ENCODE measurements at regions not wholly inside any gene's neighbourhood (a gene's known extent, or its start where the extent isn't known, plus 50 kb on each side); places are given as distances from the start of the nearest gene placed in this dataset.
"Not testable (repeated sequence)": the region's sequence is repeated elsewhere in the genome, so short reads cannot be mapped to it uniquely, and the experiment has no call there.

- DNase-seq (ENCODE audit: low read depth in 3 of 3, low spot score in 1 of 3) = no peak
These were observed 393.8 kb downstream of the SMOC2 start for GRCh38 chr6:168834801-168835200.

- no peak for DNase-seq (ENCODE audit: low read depth in 3 of 3, low spot score in 1 of 3)
These were observed 393.1 kb downstream of the SMOC2 start for GRCh38 chr6:168834042-168834587.

GRCh38 chr6:168828800-168829199 lies 387.8 kb downstream of the SMOC2 start:
- DNase-seq (ENCODE audit: low read depth in 3 of 3, low spot score in 1 of 3) = no peak

GRCh38 chr6:168828035-168828434 lies 387.1 kb downstream of the SMOC2 start:
- no peak for DNase-seq (ENCODE audit: low read depth in 3 of 3, low spot score in 1 of 3)

GRCh38 chr6:168827586-168827871 lies 386.5 kb downstream of the SMOC2 start:
- DNase-seq (ENCODE audit: low read depth in 3 of 3, low spot score in 1 of 3) = no peak

- DNase-seq (ENCODE audit: low read depth in 3 of 3, low spot score in 1 of 3) = no peak
These were observed 386.0 kb downstream of the SMOC2 start for GRCh38 chr6:168826726-168827585.

- no peak for DNase-seq (ENCODE audit: low read depth in 3 of 3, low spot score in 1 of 3)
These were observed 385.1 kb downstream of the SMOC2 start for GRCh38 chr6:168826078-168826390.

GRCh38 chr6:168825226-168826077 lies 384.5 kb downstream of the SMOC2 start:
- no peak for DNase-seq (ENCODE audit: low read depth in 3 of 3, low spot score in 1 of 3)

- no peak for DNase-seq (ENCODE audit: low read depth in 3 of 3, low spot score in 1 of 3)
These were observed 382.6 kb downstream of the SMOC2 start for GRCh38 chr6:168823397-168824212.

- DNase-seq (ENCODE audit: low read depth in 3 of 3, low spot score in 1 of 3) = no peak
These were observed 381.4 kb downstream of the SMOC2 start for GRCh38 chr6:168822376-168822775.

- DNase-seq (ENCODE audit: low read depth in 3 of 3, low spot score in 1 of 3) = no peak
These were observed 378.6 kb downstream of the SMOC2 start for GRCh38 chr6:168819546-168819945.

- no peak for DNase-seq (ENCODE audit: low read depth in 3 of 3, low spot score in 1 of 3)
These were observed 376.7 kb downstream of the SMOC2 start for GRCh38 chr6:168817558-168818159.

- no peak for DNase-seq (ENCODE audit: low read depth in 3 of 3, low spot score in 1 of 3)
These were observed 374.2 kb downstream of the SMOC2 start for GRCh38 chr6:168815229-168815628.

- DNase-seq (ENCODE audit: low read depth in 3 of 3, low spot score in 1 of 3) = no peak
These were observed 367.2 kb downstream of the SMOC2 start for GRCh38 chr6:168808232-168808631.

- DNase-seq (ENCODE audit: low read depth in 3 of 3, low spot score in 1 of 3) = no peak
These were observed 363.3 kb downstream of the SMOC2 start for GRCh38 chr6:168804331-168804730.

- DNase-seq (ENCODE audit: low read depth in 3 of 3, low spot score in 1 of 3) = no peak
These were observed 362.9 kb downstream of the SMOC2 start for GRCh38 chr6:168803874-168804273.

GRCh38 chr6:168799067-168799466 lies 358.1 kb downstream of the SMOC2 start:
- no peak for DNase-seq (ENCODE audit: low read depth in 3 of 3, low spot score in 1 of 3)

- DNase-seq (ENCODE audit: low read depth in 3 of 3, low spot score in 1 of 3) = no peak
These were observed 355.1 kb downstream of the SMOC2 start for GRCh38 chr6:168796106-168796505.

- not testable (repeated sequence) for DNase-seq (ENCODE audit: low read depth in 3 of 3, low spot score in 1 of 3)
These were observed 354.6 kb downstream of the SMOC2 start for GRCh38 chr6:168795611-168796010.

GRCh38 chr6:168794491-168794890 lies 353.5 kb downstream of the SMOC2 start:
- no peak for DNase-seq (ENCODE audit: low read depth in 3 of 3, low spot score in 1 of 3)

GRCh38 chr6:168793649-168794048 lies 352.7 kb downstream of the SMOC2 start:
- DNase-seq (ENCODE audit: low read depth in 3 of 3, low spot score in 1 of 3) = no peak
